CD4-positive, alpha-beta T cell treated with Interferon alpha-2 for 1 hour (primary cell): ENCODE measurements at regions not wholly inside any gene's neighbourhood (a gene's known extent, or its start where the extent isn't known, plus 50 kb on each side); places are given as distances from the start of the nearest gene placed in this dataset.
A peak's percentile ranks its signal among the peaks of the same experiment; 100 is the strongest.

Source experiments
- DNase-seq, 2 donors: peaks; one replicate each; pipeline ENCODE4 v3.0.0-alpha.2; 2020 to 2022

DNA sequence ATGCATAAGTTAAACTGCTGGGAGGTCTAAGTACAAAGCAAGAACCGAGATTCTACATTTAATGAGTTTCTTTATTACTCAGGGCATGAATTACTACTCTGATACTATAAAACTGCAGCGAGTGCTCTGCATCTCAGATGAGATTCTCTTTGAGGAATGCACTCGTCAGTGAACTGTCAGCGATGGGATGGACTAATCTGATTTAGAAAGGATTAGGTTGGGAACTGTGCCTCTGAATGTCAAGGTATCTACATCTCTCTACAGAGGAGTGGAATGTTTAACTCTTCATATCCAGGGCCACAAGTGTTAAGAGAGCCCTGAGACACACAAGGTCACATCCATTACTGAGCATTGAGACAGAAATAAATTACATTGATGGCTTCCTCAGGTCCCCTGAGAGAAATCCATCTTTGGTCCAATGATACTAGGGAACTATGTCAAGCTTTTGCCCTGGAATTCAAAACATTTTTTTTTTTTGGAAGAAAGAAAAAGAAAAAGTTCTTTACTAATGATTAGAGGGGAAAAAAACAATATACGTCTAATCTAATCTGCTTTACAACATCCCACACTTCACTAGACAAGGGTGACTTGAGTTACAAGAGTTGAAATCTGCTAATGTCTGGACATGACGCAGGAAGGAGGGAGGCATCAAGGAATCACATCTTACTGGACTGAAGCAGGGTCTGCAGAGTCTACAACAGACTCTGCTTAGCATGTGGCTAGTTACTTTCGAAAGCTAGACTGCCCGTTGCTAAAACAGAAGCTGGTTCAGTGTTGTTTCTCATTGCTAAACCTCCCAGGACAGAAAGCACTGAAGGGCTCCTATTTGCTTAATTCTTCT is 270.0 kb upstream of the TLE4 start:
- no peak for DNase-seq

GRCh38 chr9:79302569-79302968 is 269.2 kb upstream of the TLE4 start:
- no peak for DNase-seq

DNA sequence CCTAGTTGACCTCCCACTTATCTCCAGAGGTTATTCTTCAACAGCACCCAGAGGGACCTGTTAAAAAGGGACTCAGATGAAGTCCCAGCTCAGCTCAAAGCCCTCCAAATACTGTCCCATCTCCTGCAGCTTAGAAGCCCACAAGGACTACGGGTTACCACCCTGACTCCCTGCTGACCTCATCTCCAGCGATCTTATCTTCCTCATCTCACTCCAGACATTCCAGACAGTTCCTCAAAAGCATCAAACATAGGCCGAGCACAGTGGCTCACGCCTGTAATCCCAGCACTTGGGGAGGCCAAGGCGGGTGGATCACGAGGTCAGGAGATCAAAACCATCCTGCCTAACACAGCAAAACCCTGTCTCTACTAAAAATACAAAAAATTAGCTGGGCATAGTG is 263.8 kb upstream of the TLE4 start:
- DNase-seq = no peak

DNA sequence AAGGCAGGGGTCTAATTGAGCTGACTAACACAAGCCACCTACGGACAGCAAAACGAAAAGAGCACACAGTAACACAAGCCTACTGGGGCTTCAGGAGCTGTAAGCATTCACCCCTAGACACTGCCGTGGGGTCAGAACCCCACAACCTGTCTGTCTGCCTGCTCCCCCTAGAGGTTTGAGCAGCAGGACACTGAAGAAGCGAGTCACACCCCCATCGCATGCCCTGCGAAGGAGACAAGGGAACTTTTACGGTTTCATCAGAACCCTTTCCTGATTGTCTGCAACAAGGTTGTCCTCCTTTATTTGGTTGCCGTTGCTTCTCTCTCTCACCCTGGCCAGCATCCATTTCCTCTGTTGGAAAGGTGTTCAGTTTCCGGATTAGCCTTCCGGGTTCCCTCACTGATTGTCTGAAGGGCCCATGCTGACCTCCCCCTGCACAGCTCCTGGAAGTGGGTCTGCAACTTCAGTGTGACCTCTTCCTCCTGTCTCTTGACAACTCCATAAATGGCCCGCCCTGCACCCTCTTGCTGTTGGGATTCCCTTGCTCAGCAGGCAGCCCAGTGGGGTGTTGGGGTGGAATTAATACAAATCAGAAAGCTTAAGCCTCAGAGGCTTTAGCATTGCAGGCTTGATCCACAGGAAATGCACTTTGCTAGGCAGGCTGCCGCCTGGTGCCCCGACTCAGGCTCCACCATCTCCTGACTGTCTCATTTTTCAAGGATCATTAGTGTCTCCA is 258.9 kb upstream of the TLE4 start:
- no peak for DNase-seq

DNA sequence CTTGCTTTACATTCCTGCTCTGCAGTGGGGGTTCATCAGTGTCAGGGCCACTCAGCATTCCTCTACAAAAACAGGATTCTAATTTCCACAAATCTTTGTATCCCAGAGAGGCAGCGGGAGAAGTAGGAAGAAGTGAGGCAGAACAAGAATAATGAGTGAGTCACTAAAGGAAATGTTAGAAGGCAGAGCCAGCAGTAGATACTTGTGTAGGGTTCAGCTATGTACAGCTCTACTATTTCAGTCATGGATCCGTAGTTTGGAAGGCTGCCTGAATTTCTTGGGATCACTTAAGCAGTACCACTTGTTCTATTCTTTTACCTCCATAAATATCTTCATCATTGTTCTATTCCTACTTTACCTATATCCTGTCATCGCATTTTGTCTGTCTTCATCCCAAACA is 246.3 kb upstream of the TLE4 start:
- DNase-seq = no peak

DNA sequence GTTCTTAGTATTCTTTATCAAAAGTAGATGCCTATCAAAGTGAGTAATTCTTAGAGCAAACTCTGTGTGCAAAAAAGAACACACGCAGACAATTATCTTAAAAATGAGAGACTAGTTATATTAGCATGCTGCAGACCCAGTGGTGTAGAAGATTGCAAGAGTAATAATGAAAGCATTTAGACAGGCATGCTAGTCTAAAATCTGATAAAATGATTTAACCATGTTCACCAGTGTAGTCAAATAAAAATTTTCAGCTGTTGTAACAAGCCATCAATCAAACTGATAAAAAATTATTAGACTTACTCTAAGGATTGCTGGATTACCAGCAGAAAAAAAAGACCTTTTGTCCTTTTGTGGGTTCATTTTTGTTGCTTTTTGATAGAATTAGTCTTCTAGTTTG is 241.9 kb upstream of the TLE4 start:
- no peak for DNase-seq

DNA sequence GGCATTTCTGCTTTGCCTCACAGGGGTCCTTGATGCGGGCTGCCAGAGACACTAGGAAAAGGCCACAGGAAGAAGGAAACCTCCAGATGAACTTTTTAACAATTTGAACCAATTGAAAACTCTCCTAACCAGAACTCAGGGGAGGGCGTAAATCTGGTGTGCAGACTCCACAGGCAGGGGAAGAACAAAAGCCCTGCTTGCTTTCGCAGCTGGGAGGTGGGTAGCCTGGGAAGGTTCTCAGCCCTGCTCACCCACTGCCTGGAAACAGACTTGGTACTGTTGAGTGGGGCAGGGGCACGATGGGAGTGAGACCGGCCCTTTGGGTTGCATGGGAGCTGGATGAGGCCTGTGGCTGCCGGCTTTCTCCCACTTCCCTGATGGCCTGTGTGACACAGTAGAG is 237.8 kb upstream of the TLE4 start:
- DNase-seq = no peak

DNA sequence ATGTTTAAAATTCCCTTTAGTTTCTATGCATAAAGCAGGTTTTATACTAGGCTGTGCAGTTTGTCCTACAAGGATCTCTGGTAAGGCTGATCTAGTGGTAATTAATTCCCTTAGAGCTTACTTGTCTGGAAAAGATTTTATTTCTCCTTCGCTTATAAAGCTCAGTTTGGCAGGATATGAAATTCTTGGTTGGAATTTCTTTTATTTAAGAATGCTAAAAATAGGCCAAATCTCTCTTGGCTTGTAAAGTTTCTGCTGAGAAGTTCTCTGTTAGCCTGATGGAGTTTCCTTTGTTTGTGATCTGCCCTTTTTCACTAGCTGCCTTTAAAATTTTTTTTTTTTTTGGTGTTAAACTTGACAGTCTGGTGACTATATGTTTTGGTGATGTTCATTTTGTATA is 237.1 kb upstream of the TLE4 start:
- DNase-seq = no peak

GRCh38 chr9:79335987-79336386 is 235.8 kb upstream of the TLE4 start:
- DNase-seq = no peak

DNA sequence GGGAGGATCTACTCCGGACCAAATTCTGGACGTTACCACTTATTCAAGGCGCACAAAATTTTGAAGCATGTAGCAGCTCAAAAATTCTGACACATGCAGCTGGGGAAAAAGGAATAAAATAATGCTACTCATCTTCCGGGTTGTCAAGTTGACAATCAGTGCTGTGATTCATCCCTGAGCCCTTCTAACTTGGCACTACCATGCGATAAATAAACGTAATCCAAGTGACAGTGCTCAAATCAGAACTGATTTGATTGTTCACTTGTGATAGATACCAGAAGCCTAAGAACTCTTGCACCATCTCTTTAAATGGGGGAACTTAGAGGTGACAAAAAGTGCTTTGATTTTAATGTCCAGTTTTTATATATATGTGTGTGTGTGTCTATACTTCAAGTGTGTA is 230.2 kb upstream of the TLE4 start:
- no peak for DNase-seq

- no peak for DNase-seq
Observed at GRCh38 chr9:79346350-79347020, 225.3 kb upstream of the TLE4 start.

DNA sequence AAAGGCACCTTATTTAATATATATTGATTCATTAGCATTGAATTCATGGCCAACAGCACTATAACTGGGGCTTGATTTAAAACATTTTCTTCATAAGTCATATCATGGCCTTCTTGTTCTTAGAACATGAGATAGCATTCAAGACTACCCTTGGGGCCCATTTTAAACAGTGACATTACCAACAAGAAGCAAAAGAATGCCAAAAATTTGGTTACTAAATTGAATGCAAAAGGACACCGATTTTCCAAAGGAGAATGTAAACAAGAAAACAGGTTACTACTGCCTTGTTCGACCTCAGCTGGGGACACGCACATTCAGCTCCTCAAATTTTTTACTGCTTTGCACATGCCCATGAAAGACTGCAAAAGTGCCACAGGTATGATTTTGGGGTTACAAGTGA is 219.4 kb upstream of the TLE4 start:
- DNase-seq = no peak

DNA sequence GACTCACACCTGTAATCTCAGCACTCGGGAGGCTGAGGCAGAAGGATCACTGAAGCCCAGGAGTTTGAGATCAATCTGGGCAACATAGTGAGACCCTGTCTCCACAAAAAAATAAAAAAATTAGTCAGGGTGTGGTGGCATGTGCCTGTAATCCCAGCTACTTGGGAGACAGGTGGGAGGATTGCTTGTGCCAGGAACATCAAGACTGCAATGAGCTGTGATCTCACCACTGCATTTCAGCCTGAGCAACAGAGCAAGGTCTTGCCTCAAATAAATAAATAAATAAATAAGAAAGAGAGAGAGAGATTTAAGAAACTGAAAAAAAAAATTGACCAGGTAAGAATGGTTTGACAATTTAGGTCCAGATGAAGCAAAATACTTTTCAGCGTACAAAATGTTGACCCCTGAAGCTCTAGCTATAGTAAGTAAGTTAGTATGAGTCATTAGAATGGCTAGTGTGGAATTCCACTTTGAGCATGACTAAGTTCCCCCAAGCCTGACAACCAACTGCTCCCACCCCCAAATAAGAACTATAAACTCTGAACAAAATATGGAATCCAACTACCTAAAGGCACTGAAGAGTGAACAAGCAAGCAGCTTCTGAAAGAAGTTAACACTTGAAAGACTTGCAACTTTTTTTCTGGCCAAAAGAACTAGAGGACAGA is 217.8 kb upstream of the TLE4 start:
- DNase-seq = no peak

- no peak for DNase-seq
Observed at GRCh38 chr9:79357194-79357593, 214.6 kb upstream of the TLE4 start.

GRCh38 chr9:79357616-79358015 is 214.1 kb upstream of the TLE4 start:
- peak in 1 of 2 donors; percentile 12 for DNase-seq

DNA sequence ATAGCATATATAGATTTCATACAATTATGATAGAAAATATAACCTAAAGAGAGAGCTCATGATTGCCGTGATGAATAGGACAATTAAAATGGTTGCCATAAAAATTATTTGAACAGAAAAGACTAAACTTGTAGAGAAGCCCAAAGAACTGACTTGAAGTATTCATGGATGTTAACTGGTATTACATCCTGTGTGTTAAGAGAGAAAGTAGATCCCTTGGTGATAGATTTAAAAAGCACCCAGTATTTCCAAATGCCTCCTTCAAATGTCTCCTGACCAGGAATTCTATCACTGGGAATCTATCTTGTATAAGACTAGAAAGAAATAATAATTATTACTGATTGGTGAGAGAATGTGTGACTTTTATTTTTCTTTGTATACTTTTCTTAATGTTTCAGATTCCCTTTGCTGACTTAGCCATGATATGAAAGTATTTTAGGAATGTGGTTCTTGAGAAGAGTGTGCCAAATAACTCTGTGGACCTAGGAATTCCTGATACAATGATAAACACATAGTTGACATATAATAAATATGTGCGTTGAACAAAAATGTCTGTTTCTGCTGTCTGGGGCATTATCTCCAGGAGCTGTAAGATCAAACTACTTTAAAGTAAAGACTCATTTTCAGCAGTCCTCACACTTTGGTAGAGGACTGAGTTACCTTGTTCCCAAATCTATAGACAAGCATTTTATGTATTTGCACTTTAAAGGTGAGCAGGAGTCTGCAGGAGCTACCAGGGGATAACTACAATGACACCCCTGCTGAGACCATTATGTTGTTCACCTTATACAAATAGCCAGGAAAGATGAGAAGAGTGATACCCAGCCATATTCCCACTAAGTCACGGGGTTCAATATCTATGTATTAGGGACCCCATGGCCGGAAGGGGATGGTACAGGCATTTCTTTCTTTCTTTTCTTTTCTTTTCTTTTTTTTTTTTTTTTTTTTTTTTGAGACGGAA is 211.1 kb upstream of the TLE4 start:
- no peak for DNase-seq

DNA sequence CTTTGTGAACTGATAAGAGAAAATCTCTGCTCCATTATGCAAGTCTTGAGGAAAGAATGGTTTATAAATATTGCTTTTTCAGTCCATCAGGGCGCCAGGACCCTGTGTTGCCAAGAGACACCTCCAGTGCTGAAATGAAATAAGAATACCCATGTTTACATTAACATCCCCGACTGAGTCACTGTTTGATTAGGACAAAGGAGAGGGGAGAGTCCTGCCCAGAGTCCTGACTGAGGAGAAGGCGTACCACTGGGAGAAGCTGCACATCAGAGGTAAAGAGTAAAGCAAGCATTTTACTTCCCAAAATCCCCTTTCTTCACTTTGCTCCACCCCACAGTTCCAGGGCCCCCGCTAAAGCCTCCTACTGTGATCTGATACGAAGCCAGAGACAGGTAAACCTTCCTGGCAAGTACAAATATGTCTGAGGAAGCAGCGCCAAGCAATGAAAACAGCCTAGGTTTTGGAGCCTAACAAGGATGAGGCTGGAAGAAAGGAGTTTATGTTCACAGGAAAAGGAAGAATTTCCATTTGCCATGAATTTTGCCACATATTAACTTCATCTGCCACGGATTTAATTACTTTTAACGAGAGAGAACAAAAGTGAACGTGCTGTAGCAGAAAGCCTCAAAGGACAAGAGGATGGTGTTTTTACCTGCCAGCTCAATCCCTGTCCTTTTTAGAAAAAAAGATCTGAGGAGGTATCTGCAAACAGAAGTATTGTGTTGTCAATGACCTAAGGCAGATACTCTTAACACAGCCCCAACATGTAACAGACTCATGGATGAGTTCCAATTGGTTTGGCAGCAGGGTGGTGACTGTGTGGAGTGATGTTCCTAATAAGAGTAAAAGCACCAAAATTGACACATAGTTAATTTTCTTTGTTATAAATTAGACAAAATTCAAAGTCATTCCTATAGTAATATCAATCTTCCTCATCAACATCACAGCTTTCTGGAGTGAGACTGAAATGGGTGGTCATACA is 209.4 kb upstream of the TLE4 start:
- no peak for DNase-seq

GRCh38 chr9:79369676-79370075 is 202.1 kb upstream of the TLE4 start:
- DNase-seq = no peak

GRCh38 chr9:79371301-79371700 is 200.5 kb upstream of the TLE4 start:
- no peak for DNase-seq

GRCh38 chr9:79371948-79372555 is 199.7 kb upstream of the TLE4 start:
- DNase-seq = no peak
